Adipocyte (in vitro differentiated cells): ENCODE measurements at regions not wholly inside any gene's neighbourhood (a gene's known extent, or its start where the extent isn't known, plus 50 kb on each side); places are given as distances from the start of the nearest gene placed in this dataset.

ENCODE experiments used
- DNase-seq: peaks from one replicate; pipeline ENCODE4 v3.0.0-alpha.2; 2015; ENCODE audit warnings: low read depth
- H3K27me3 ChIP-seq: replicated peaks from 2 replicates; pipeline ENCODE4 v1.7.0; 2013; ENCODE audit warnings: mild to moderate bottlenecking, low read length, moderate library complexity; ENCODE audit not compliant: control insufficient read depth, insufficient read depth
- H3K36me3 ChIP-seq: 2 replicates; pipeline ENCODE4 v1.7.0; 2013; ENCODE audit warnings: low read length, mild to moderate bottlenecking, moderate library complexity; ENCODE audit not compliant: control insufficient read depth, insufficient read depth, severe bottlenecking
- H3K4me1 ChIP-seq: 2 replicates; pipeline ENCODE4 v1.7.0; 2013; ENCODE audit warnings: mild to moderate bottlenecking, low read length, moderate library complexity; ENCODE audit not compliant: control insufficient read depth, insufficient read depth
- H3K4me3 ChIP-seq: 2 replicates; pipeline ENCODE4 v1.7.0; 2013; ENCODE audit warnings: mild to moderate bottlenecking, low read length, moderate library complexity
- H3K9ac ChIP-seq: 2 replicates; pipeline ENCODE4 v1.7.0; 2013; ENCODE audit warnings: mild to moderate bottlenecking, low read length, moderate library complexity
- H3K9me3 ChIP-seq: 2 replicates; pipeline ENCODE4 v1.7.0; 2013; ENCODE audit warnings: mild to moderate bottlenecking, low read length, moderate library complexity; ENCODE audit not compliant: control insufficient read depth

DNA sequence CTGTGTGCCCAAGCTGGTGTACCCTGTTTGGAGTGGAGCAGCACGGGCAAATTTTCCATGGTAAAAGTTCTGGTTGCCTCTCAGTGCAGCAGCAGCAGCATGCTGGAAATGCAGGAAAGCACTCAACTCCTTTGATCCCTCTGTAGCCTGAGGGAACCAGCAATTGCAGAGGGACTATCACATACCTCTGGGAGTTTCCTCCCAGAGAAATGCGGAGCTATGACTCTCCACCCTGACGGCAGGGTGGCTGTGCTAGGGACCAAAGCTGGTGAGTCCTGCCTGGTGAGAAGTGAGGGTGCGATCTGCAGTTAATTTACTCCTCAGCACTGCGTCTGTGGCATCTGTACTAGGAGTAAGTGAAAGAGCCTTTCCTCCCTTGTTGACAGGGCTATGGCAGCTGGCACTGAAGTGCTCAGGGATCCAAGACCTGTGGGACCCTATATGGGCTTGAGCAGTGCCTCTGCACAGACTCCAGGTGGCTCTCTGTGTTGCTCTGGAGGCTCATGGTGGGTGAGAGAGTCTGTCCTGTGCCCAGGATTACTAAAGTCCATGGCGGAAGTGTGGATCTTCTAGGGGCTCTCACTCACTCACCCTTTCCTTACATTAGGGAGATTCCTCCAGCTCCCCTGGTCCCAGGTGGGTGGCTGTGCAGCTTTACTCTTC lies 601.2 kb upstream of the TYRP1 start:
- no peaks in the 10 kb centered on the region for H3K27me3 ChIP-seq
- no peak for DNase-seq

DNA sequence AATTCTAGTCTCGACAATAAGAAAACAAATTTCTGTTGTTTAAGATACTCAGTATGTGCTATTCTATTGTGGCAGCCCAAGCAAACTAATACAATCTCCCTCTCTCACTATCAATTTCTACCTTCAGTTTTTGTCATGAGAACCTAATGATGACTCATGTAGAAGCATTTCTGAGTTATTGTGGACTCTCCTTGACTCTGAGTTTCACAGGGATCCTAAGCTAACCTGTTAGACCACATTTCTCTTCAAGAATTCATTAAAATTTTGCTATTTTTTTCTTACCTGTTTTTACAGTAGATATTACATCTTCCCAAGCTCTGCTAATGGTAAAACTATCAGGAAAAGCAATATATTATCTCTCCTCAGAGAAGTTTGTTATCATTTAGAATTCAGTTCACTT lies 599.1 kb upstream of the TYRP1 start:
- Histone ChIP-seq H3K36me3 (no peaks in the 10 kb centered on the region), H3K27me3 (no peaks in the 10 kb centered on the region), H3K9ac (no peak overlapping the region), H3K4me3 (no peak overlapping the region), H3K9me3 (peaks cover 2% of the 10 kb centered on the region), H3K4me1 (no peaks in the 10 kb centered on the region)
- no peak for DNase-seq

More for the DNA sequence above, 601.2 kb upstream of the TYRP1 start:
- no peak overlapping the region for H3K4me3 ChIP-seq
- H3K9me3 ChIP-seq = peaks cover 2% of the 10 kb centered on the region
- H3K4me1 ChIP-seq = no peaks in the 10 kb centered on the region
- H3K36me3 ChIP-seq = no peaks in the 10 kb centered on the region
- no peak overlapping the region for H3K9ac ChIP-seq

DNA sequence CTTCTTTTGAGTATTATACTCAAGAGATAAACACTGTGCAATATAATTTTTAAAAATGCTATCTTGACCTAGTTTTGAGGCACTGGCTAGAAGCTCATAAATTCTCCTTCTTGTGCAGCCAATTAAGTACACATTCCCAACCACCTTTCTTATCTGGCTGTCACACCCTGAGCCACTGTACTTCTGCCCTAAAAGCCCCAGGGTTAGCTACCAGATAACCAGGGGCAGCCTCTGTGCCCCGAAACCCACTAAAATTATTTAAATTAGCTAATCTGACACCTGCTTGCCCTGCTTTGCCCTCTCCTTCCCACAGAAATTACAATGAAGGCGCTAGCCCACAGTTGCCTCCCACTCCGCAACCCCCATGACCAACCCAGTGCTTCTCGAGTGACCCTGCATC lies 597.3 kb upstream of the TYRP1 start:
- Histone ChIP-seq H3K9me3 (no peaks in the 10 kb centered on the region), H3K9ac (no peak overlapping the region), H3K4me1 (no peaks in the 10 kb centered on the region), H3K4me3 (no peak overlapping the region), H3K27me3 (no peaks in the 10 kb centered on the region), H3K36me3 (no peaks in the 10 kb centered on the region)
- DNase-seq = no peak

DNA sequence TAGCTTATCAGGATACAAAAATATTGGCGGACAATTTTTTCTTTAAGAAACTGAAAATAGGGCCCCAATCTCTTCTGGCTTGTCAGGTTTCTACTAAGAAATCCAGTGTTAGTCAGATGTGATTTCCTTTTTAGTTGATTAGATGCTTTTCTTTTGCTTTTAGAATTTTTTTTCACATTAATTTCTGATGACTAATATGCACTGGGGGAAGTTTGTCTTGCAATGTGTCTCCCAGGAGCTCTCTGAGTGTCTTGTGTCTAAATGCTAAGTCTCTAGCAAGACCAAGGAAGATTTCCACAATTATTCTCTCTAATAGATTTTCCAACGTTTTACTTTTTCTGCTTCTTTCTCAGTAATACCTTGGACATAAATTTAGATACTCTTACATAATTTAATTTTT lies 559.8 kb upstream of the TYRP1 start:
- Histone ChIP-seq H3K36me3 (no peaks in the 10 kb centered on the region), H3K9ac (no peak overlapping the region), H3K4me3 (no peak overlapping the region), H3K4me1 (no peaks in the 10 kb centered on the region), H3K27me3 (no peaks in the 10 kb centered on the region), H3K9me3 (peaks cover 14% of the 10 kb centered on the region)
- no peak for DNase-seq

DNA sequence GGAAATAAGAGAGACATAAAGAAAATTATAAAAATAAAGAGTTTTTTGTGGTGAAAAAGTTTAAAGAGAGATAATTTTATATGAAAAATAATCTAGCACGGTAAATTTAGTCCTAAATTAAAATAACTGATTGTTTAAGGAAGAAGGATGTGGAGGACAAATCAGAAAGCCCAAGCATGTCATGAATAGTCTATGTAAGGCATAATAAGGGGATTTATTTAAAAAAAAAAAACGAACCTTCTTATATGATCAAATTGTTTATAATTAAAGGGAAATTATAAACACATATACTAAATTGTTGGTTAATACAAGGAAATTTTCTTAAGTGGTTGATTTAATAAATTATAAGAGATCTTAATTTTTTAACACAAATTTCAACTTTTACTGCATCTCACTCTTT lies 551.8 kb upstream of the TYRP1 start:
- DNase-seq = no peak
- H3K9me3 ChIP-seq = peaks cover 26% of the 10 kb centered on the region

DNA sequence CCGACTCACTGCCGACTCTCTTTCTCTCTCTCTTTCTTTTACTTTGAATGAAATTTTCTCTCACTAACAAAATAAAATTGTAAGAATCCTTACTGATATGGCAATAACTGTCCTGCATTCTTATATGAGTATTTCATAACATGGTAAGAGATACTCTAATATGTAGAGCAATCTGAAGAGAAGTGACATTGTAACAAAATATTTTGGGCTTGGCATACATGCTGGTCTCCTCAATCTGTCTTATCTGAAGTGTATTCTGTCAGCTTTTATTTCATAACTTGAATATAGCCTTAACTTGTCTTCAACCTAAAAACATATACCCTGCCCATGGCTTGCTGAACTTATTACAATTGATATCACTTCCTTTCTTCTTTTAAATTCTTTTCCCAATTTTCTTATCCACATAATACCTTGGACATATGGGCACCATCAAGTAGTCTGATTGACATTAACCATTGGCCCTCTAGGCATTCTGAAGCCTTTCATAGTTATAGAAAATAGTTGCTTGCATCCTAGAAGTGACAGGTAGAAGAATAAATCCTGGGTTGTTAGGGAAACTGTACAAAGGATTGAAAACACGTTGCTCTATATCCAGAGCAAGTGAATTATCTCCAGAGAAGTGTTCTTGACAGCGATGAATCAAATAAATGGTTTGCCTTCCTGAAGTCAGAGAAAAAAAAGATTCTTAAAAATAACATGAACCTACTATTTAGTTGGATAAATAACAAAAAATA lies 537.6 kb upstream of the TYRP1 start:
- H3K9me3 ChIP-seq = no peaks in the 10 kb centered on the region
- no peaks in the 10 kb centered on the region for H3K27me3 ChIP-seq
- H3K9ac ChIP-seq = no peak overlapping the region
- no peaks in the 10 kb centered on the region for H3K36me3 ChIP-seq
- H3K4me1 ChIP-seq = no peaks in the 10 kb centered on the region
- H3K4me3 ChIP-seq = no peak overlapping the region
- no peak for DNase-seq

More for the DNA sequence above, 551.8 kb upstream of the TYRP1 start:
- no peak overlapping the region for H3K4me3 ChIP-seq
- H3K36me3 ChIP-seq = no peaks in the 10 kb centered on the region
- H3K9ac ChIP-seq = no peak overlapping the region
- H3K4me1 ChIP-seq = no peaks in the 10 kb centered on the region
- H3K27me3 ChIP-seq = no peaks in the 10 kb centered on the region

DNA sequence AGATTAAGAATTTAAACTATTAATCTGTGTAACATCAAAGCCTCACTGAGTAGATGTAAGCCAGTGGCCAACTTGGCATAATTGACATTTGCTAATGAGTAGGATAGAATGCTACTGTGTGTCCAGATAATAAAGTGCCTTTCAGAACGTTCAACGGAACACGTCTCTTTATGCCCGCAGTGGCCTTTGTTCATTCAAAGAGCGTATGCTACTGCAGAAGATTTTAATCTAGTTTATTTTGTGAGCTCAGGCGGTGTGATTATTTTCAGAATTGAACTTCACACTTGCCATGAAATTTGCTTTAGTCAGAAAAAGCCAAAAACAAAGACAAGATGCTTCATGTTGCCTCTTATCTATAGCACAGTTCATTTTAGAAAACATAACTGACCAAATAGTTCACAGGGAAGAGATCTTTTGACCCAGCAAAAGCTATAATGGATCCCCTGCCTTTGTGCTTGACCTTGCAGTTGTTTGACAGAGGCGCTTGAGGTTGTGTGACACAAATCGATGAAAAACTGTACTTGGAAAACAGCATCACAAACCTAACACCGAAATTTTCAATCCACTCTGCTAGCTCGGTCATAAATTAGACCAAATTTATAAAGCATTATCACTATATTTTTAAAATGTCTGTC lies 530.9 kb upstream of the TYRP1 start:
- DNase-seq = no peak
- Histone ChIP-seq H3K9me3 (no peaks in the 10 kb centered on the region), H3K36me3 (no peaks in the 10 kb centered on the region), H3K27me3 (no peaks in the 10 kb centered on the region), H3K4me3 (no peak overlapping the region), H3K4me1 (no peaks in the 10 kb centered on the region), H3K9ac (no peak overlapping the region)

DNA sequence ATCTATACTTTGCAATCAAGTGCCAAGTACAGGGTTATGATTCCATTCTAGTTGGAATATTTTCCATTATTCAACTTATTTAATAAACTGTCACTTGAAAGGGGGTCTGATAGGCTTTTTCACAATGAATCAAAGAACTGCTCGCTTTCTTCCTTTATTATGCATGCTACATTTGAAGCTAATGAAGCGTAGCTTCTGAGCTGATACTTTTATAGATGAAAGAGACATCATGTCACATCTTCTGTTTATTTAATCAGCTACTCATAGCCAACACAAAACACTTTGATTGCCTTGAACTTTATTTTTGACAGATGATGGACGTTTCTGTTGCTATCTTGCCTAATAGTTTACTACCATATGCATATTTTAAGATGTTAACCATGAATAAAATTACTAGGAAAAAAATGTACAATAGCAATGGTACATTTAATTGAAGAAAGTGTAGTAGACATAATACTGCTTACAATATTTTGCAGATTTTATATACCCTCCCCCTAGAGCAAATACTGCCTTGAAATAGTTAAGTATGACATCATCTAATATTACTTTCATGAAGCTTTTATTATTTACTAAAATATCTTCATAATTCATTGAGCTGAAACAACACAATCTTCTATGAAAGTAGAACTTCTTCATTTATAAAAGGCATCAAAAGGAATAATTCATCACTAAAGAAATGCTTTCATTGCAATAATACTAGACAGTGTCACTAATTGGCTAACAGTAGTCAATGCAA lies 529.3 kb upstream of the TYRP1 start:
- Histone ChIP-seq H3K4me1 (no peaks in the 10 kb centered on the region), H3K9ac (no peak overlapping the region), H3K27me3 (no peaks in the 10 kb centered on the region), H3K4me3 (no peak overlapping the region), H3K36me3 (no peaks in the 10 kb centered on the region), H3K9me3 (no peaks in the 10 kb centered on the region)
- no peak for DNase-seq

DNA sequence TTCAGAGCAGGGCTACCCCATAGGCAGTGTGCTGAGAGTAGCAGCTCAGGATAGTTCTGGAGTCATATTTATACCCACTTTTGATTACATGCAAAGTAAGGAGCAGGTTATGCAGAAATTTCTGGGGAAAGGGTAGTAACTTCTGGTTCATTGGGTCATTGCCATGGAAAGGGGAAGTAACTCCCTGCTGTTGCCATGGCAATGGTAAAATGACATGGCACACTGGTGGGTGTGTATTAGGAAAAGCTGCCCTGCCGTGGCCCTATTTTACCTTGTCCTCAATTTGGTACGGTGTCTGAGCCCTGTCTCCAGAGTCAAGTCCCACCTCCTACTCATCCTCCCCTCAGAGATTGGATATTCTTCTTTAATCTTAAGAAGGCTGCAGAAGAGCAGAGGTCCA lies 526.7 kb upstream of the TYRP1 start:
- H3K9me3 ChIP-seq = no peaks in the 10 kb centered on the region
- no peak overlapping the region for H3K4me3 ChIP-seq
- H3K4me1 ChIP-seq = no peaks in the 10 kb centered on the region
- H3K27me3 ChIP-seq = no peaks in the 10 kb centered on the region
- H3K9ac ChIP-seq = no peak overlapping the region
- DNase-seq = no peak
- H3K36me3 ChIP-seq = no peaks in the 10 kb centered on the region

DNA sequence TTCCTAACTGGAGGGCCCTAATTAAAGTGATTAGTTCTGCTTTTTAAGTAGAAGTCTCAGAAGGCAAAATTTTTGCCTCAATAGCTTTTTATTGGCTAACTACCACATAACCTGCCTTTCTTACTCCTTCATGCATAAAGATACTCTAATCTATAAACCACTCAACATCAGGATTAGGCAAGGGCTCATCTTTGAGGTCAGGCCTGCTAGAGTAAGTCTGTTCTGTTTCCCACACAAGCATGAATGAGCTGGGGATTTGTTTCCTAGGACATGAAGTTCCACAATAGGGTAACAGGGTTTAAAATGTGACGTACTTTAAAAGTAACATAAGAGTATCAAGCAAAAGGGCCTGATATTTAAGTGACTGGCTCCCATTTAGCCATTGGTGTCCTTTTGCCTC lies 522.7 kb upstream of the TYRP1 start:
- no peak for DNase-seq
- Histone ChIP-seq H3K4me3 (no peak overlapping the region), H3K4me1 (no peaks in the 10 kb centered on the region), H3K27me3 (no peaks in the 10 kb centered on the region), H3K36me3 (no peaks in the 10 kb centered on the region), H3K9me3 (no peaks in the 10 kb centered on the region), H3K9ac (no peak overlapping the region)

DNA sequence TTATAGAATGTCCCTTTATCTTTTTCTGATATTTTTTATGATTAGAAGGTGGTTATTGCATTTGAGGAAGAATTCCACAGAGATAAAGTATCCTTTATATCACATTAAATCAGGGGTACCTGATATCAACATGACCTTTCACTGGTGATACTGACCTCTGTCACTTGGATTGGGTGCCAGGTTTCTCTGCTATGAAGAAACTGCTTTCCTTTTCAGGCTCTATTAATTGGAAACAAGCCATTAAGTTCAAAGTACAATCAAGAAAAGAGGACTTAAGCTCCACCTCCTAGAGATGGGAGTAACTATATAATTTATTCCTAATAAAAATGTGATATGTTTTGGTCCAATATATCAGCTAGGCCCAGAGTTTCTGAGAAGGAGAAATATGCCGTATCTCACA lies 514.6 kb upstream of the TYRP1 start:
- no peaks in the 10 kb centered on the region for H3K4me1 ChIP-seq

More for the DNA sequence above, 514.6 kb upstream of the TYRP1 start:
- H3K9ac ChIP-seq = no peak overlapping the region
- H3K9me3 ChIP-seq = no peaks in the 10 kb centered on the region
- H3K4me3 ChIP-seq = no peak overlapping the region
- DNase-seq = no peak
- H3K27me3 ChIP-seq = no peaks in the 10 kb centered on the region
- H3K36me3 ChIP-seq = no peaks in the 10 kb centered on the region
